22Rv1 (cell line): ENCODE measurements at regions not wholly inside any gene's neighbourhood (a gene's known extent, or its start where the extent isn't known, plus 50 kb on each side); places are given as distances from the start of the nearest gene placed in this dataset.

Source experiments
- CTCF ChIP-seq: fragments of 450-650 bp; IDR thresholded peaks from 2 replicates; pipeline ENCODE4 v1.5.1; 2017; ENCODE audit warnings: mild to moderate bottlenecking
- ZFX ChIP-seq: fragments of 450-650 bp; IDR thresholded peaks from 2 replicates; pipeline ENCODE4 v1.6.1; 2017; ENCODE audit warnings: antibody characterized with exemption, borderline replicate concordance

DNA sequence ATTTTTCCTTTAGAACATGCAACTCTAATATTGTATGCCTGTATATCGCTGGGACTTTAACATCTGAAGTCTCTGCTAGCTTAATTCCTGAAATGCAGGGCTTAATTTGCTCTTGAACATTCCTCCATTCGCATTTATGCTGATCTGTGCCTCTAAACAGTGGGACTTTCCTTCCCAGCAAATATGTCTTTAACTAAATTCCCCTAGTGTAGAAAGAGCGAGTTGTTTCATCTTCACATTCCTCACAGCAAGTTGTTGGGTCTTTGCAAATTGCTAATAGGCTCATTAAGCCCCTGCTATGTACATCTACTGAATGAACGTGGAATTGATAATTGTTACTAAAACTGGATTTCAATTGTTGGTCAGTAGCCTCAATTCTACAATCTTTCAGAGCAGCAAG, 118.4 kb upstream of the OBI1 start:
- TF ChIP-seq CTCF (no peak), ZFX (no peak)
